ENCODE measurements at regions not wholly inside any gene's neighbourhood (a gene's known extent, or its start where the extent isn't known, plus 50 kb on each side); places are given as distances from the start of the nearest gene placed in this dataset.
"Not testable (repeated sequence)": the region's sequence is repeated elsewhere in the genome, so short reads cannot be mapped to it uniquely, and the experiment has no call there.

GRCh38 chr11:93608364-93608763 lies 53.1 kb upstream of the CEP295 start:
- Histone ChIP-seq H3K27ac (ENCODE audit: low read depth in 1 of 3, low read length in 2 of 3) (no peak overlapping the region), H3K27me3 (ENCODE audit: control insufficient read depth in 3 of 3, insufficient read depth in 3 of 3, low read length in 3 of 3) (no peaks in the 10 kb centered on the region), H3K9me3 (ENCODE audit: control insufficient read depth in 2 of 2, insufficient read depth in 1 of 2, low read depth in 1 of 2, low read length in 1 of 2) (no peaks in the 10 kb centered on the region), H3K4me3 (ENCODE audit: low read depth in 1 of 3, low read length in 3 of 3) (no peak overlapping the region), H3K36me3 (ENCODE audit: control insufficient read depth in 3 of 3, insufficient read depth in 2 of 3, low read depth in 1 of 3, low read length in 3 of 3) (no peaks in the 10 kb centered on the region), H3K4me1 (ENCODE audit: control insufficient read depth in 3 of 3, insufficient read depth in 2 of 3, low read depth in 1 of 3, low read length in 2 of 3) (peaks cover 7 to 24% (median 13%) of the 10 kb centered on the region in 3 donors)
- no peak for DNase-seq
- 83 to 88% (median 83%) methylated on average over 1 of the region's 1 CpG for WGBS, 3 donors
- no peak for FAIRE-seq

- DNase-seq (no peak), FAIRE-seq (no peak)
- Histone ChIP-seq H3K27ac (ENCODE audit: low read depth in 1 of 3, low read length in 2 of 3) (no peak overlapping the region), H3K4me1 (ENCODE audit: control insufficient read depth in 3 of 3, insufficient read depth in 2 of 3, low read depth in 1 of 3, low read length in 2 of 3) (peaks cover 6 to 14% (median 11%) of the 10 kb centered on the region in 3 donors), H3K36me3 (ENCODE audit: control insufficient read depth in 3 of 3, insufficient read depth in 2 of 3, low read depth in 1 of 3, low read length in 3 of 3) (no peaks in the 10 kb centered on the region), H3K27me3 (ENCODE audit: control insufficient read depth in 3 of 3, insufficient read depth in 3 of 3, low read length in 3 of 3) (no peaks in the 10 kb centered on the region), H3K4me3 (ENCODE audit: low read depth in 1 of 3, low read length in 3 of 3) (no peak overlapping the region), H3K9me3 (ENCODE audit: control insufficient read depth in 2 of 2, insufficient read depth in 1 of 2, low read depth in 1 of 2, low read length in 1 of 2) (no peaks in the 10 kb centered on the region)
- WGBS, 3 donors = 87 to 93% (median 91%) methylated on average over 3 of the region's 3 CpGs
These were observed 54.8 kb upstream of the CEP295 start for GRCh38 chr11:93606721-93607120.

GRCh38 chr11:93606314-93606713 lies 55.2 kb upstream of the CEP295 start:
- no peaks in the 10 kb centered on the region for H3K9me3 ChIP-seq (ENCODE audit: control insufficient read depth in 2 of 2, insufficient read depth in 1 of 2, low read depth in 1 of 2, low read length in 1 of 2)
- no peaks in the 10 kb centered on the region for H3K27me3 ChIP-seq (ENCODE audit: control insufficient read depth in 3 of 3, insufficient read depth in 3 of 3, low read length in 3 of 3)
- H3K4me3 ChIP-seq (ENCODE audit: low read depth in 1 of 3, low read length in 3 of 3) = no peak overlapping the region
- peaks cover 6 to 10% (median 9%) of the 10 kb centered on the region in 3 donors for H3K4me1 ChIP-seq (ENCODE audit: control insufficient read depth in 3 of 3, insufficient read depth in 2 of 3, low read depth in 1 of 3, low read length in 2 of 3)
- WGBS, 3 donors = 67 to 84% (median 81%) methylated on average over 2 of the region's 2 CpGs
- no peak overlapping the region for H3K27ac ChIP-seq (ENCODE audit: low read depth in 1 of 3, low read length in 2 of 3)
- FAIRE-seq (no peak), DNase-seq (no peak)
- no peaks in the 10 kb centered on the region for H3K36me3 ChIP-seq (ENCODE audit: control insufficient read depth in 3 of 3, insufficient read depth in 2 of 3, low read depth in 1 of 3, low read length in 3 of 3)

GRCh38 chr11:93605642-93606041 lies 55.8 kb upstream of the CEP295 start:
- peaks cover under 1 to 8% (median 5%) of the 10 kb centered on the region in 3 donors for H3K4me1 ChIP-seq (ENCODE audit: control insufficient read depth in 3 of 3, insufficient read depth in 2 of 3, low read depth in 1 of 3, low read length in 2 of 3)
- no peaks in the 10 kb centered on the region for H3K36me3 ChIP-seq (ENCODE audit: control insufficient read depth in 3 of 3, insufficient read depth in 2 of 3, low read depth in 1 of 3, low read length in 3 of 3)
- H3K9me3 ChIP-seq (ENCODE audit: control insufficient read depth in 2 of 2, insufficient read depth in 1 of 2, low read depth in 1 of 2, low read length in 1 of 2) = no peaks in the 10 kb centered on the region
- H3K4me3 ChIP-seq (ENCODE audit: low read depth in 1 of 3, low read length in 3 of 3) = no peak overlapping the region
- 51 to 73% (median 73%) methylated on average over 3 of the region's 3 CpGs for WGBS, 3 donors
- H3K27me3 ChIP-seq (ENCODE audit: control insufficient read depth in 3 of 3, insufficient read depth in 3 of 3, low read length in 3 of 3) = no peaks in the 10 kb centered on the region
- no peak for FAIRE-seq
- DNase-seq = no peak
- no peak overlapping the region for H3K27ac ChIP-seq (ENCODE audit: low read depth in 1 of 3, low read length in 2 of 3)

GRCh38 chr11:93604008-93604660 lies 57.3 kb upstream of the CEP295 start:
- no peaks in the 10 kb centered on the region for H3K27me3 ChIP-seq (ENCODE audit: control insufficient read depth in 3 of 3, insufficient read depth in 3 of 3, low read length in 3 of 3)
- H3K36me3 ChIP-seq (ENCODE audit: control insufficient read depth in 3 of 3, insufficient read depth in 2 of 3, low read depth in 1 of 3, low read length in 3 of 3) = no peaks in the 10 kb centered on the region
- peaks cover 0 to 8% (median 0%) of the 10 kb centered on the region in 3 donors for H3K4me1 ChIP-seq (ENCODE audit: control insufficient read depth in 3 of 3, insufficient read depth in 2 of 3, low read depth in 1 of 3, low read length in 2 of 3)
- no peak overlapping the region for H3K27ac ChIP-seq (ENCODE audit: low read depth in 1 of 3, low read length in 2 of 3)
- H3K4me3 ChIP-seq (ENCODE audit: low read depth in 1 of 3, low read length in 3 of 3) = no peak overlapping the region
- H3K9me3 ChIP-seq (ENCODE audit: control insufficient read depth in 2 of 2, insufficient read depth in 1 of 2, low read depth in 1 of 2, low read length in 1 of 2) = no peaks in the 10 kb centered on the region
- no peak for FAIRE-seq
- WGBS, 3 donors = 44 to 51% (median 47%) methylated on average over 4 of the region's 4 CpGs
- DNase-seq = peak in 1 of 2 donors; percentile 33

GRCh38 chr11:93603225-93604007 lies 58.1 kb upstream of the CEP295 start:
- H3K36me3 ChIP-seq (ENCODE audit: control insufficient read depth in 3 of 3, insufficient read depth in 2 of 3, low read depth in 1 of 3, low read length in 3 of 3) = no peaks in the 10 kb centered on the region
- no peak for FAIRE-seq
- no peak overlapping the region for H3K27ac ChIP-seq (ENCODE audit: low read depth in 1 of 3, low read length in 2 of 3)
- H3K9me3 ChIP-seq (ENCODE audit: control insufficient read depth in 2 of 2, insufficient read depth in 1 of 2, low read depth in 1 of 2, low read length in 1 of 2) = no peaks in the 10 kb centered on the region
- no peak for DNase-seq
- H3K27me3 ChIP-seq (ENCODE audit: control insufficient read depth in 3 of 3, insufficient read depth in 3 of 3, low read length in 3 of 3) = no peaks in the 10 kb centered on the region
- H3K4me1 ChIP-seq (ENCODE audit: control insufficient read depth in 3 of 3, insufficient read depth in 2 of 3, low read depth in 1 of 3, low read length in 2 of 3) = peaks cover 0 to 8% (median 0%) of the 10 kb centered on the region in 3 donors
- WGBS, 3 donors = 64 to 80% (median 67%) methylated on average over 3 of the region's 3 CpGs
- no peak overlapping the region for H3K4me3 ChIP-seq (ENCODE audit: low read depth in 1 of 3, low read length in 3 of 3)

- not testable (repeated sequence) for FAIRE-seq; H3K27me3 ChIP-seq (ENCODE audit: control insufficient read depth in 3 of 3, insufficient read depth in 3 of 3, low read length in 3 of 3); H3K36me3 ChIP-seq (ENCODE audit: control insufficient read depth in 3 of 3, insufficient read depth in 2 of 3, low read depth in 1 of 3, low read length in 3 of 3); H3K4me1 ChIP-seq (ENCODE audit: control insufficient read depth in 3 of 3, insufficient read depth in 2 of 3, low read depth in 1 of 3, low read length in 2 of 3); DNase-seq; H3K4me3 ChIP-seq (ENCODE audit: low read depth in 1 of 3, low read length in 3 of 3); H3K9me3 ChIP-seq (ENCODE audit: control insufficient read depth in 2 of 2, insufficient read depth in 1 of 2, low read depth in 1 of 2, low read length in 1 of 2); H3K27ac ChIP-seq (ENCODE audit: low read depth in 1 of 3, low read length in 2 of 3)
- whole genome bisulfite sequencing, 3 donors = 49 to 73% (median 50%) methylated on average over 2 of the region's 2 CpGs
These were observed 53.0 kb upstream of the SMCO4 start for GRCh38 chr11:93596171-93596570.
